ENCODE measurements at regions not wholly inside any gene's neighbourhood (a gene's known extent, or its start where the extent isn't known, plus 50 kb on each side); places are given as distances from the start of the nearest gene placed in this dataset.
A peak's percentile ranks its signal among the peaks of the same experiment; 100 is the strongest.

DNA sequence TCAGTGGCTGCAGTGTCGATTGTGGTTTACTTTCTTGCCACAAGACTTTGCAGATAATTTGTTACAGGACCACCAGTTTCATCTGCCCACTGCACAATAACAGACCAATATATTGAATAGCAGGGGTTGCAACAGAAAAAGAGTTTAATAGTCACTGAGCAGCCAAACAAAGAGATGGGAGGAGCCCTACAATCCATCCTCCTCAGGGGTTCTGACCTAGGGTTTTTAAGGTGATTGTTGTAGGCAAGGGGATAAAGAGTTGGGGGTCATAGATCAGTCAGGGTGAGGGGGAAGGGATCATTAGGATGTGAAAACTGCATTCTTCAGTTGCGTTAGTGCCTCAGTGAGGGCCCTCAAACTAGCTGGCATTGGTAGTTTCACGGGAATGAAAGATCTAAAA lies 110.7 kb upstream of the OLFM3 start:
- Mint-ChIP-seq H3K27me3 (ENCODE audit: low read depth, poor library complexity) (peaks cover 4% of the 10 kb centered on the region), H3K4me1 (no peaks in the 10 kb centered on the region), H3K4me3 (no peak overlapping the region), H3K9me3 (peaks cover 9% of the 10 kb centered on the region), H3K36me3 (ENCODE audit: low read depth) (no peaks in the 10 kb centered on the region), H3K27ac (no peak overlapping the region)
- no peak for TF ChIP-seq CTCF (IDR thresholded peaks at IDR 0.05)
- no peak for DNase-seq

- no peak overlapping the region for H3K27ac Mint-ChIP-seq
- no peaks in the 10 kb centered on the region for H3K36me3 Mint-ChIP-seq (ENCODE audit: low read depth)
- DNase-seq = no peak
Observed at GRCh38 chr1:102105931-102106550, 109.3 kb upstream of the OLFM3 start.

DNA sequence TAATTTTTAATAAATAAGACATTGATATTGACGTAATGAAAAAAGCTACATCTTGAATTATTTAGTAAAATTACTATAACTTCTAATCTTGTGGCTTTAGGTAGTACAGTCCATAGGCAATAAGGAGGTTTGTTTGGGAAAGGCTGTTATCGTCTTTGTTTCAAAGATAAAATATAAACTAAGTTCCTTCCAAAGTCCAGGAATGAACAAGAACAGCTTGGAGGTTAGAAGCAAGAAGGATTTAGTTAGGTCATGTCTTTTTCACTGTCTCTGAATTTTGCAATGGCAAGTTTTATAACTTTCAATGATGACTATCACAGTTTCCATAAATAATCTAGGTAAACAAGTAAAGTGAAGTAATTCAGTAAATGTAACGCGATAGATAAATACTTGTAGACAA lies 106.9 kb upstream of the OLFM3 start:
- TF ChIP-seq CTCF (IDR thresholded peaks at IDR 0.05) = no peak
- no peaks in the 10 kb centered on the region for H3K4me1 Mint-ChIP-seq
- no peak for DNase-seq
- no peak overlapping the region for H3K4me3 Mint-ChIP-seq
- H3K36me3 Mint-ChIP-seq (ENCODE audit: low read depth) = no peaks in the 10 kb centered on the region
- H3K27ac Mint-ChIP-seq = no peak overlapping the region
- peaks cover under 1% of the 10 kb centered on the region for H3K9me3 Mint-ChIP-seq
- no peaks in the 10 kb centered on the region for H3K27me3 Mint-ChIP-seq (ENCODE audit: low read depth, poor library complexity)

More at GRCh38 chr1:102105931-102106550, 109.3 kb upstream of the OLFM3 start:
- Mint-ChIP-seq H3K4me3 (no peak overlapping the region), H3K27me3 (ENCODE audit: low read depth, poor library complexity) (peaks cover 4% of the 10 kb centered on the region), H3K4me1 (no peaks in the 10 kb centered on the region), H3K9me3 (peaks cover 9% of the 10 kb centered on the region)
- no peak for TF ChIP-seq CTCF (IDR thresholded peaks at IDR 0.05)

- no peak overlapping the region for H3K4me3 Mint-ChIP-seq
- H3K27me3 Mint-ChIP-seq (ENCODE audit: low read depth, poor library complexity) = no peaks in the 10 kb centered on the region
- H3K9me3 Mint-ChIP-seq = no peaks in the 10 kb centered on the region
- TF ChIP-seq CTCF (IDR thresholded peaks at IDR 0.05) = no peak
- H3K27ac Mint-ChIP-seq = no peak overlapping the region
- H3K36me3 Mint-ChIP-seq (ENCODE audit: low read depth) = no peaks in the 10 kb centered on the region
- DNase-seq = no peak
- no peaks in the 10 kb centered on the region for H3K4me1 Mint-ChIP-seq
Observed at GRCh38 chr1:102102276-102102780, 105.6 kb upstream of the OLFM3 start.

- no peaks in the 10 kb centered on the region for H3K36me3 Mint-ChIP-seq (ENCODE audit: low read depth)
- H3K4me1 Mint-ChIP-seq = no peaks in the 10 kb centered on the region
- no peak for TF ChIP-seq CTCF (IDR thresholded peaks at IDR 0.05)
- H3K27ac Mint-ChIP-seq = no peak overlapping the region
- H3K4me3 Mint-ChIP-seq = no peak overlapping the region
- DNase-seq = no peak
- H3K9me3 Mint-ChIP-seq = no peaks in the 10 kb centered on the region
- H3K27me3 Mint-ChIP-seq (ENCODE audit: low read depth, poor library complexity) = no peaks in the 10 kb centered on the region
Observed at GRCh38 chr1:102100666-102101065, 103.9 kb upstream of the OLFM3 start.

GRCh38 chr1:102099916-102100315 lies 103.2 kb upstream of the OLFM3 start:
- H3K4me1 Mint-ChIP-seq = no peaks in the 10 kb centered on the region
- TF ChIP-seq CTCF (IDR thresholded peaks at IDR 0.05) = no peak
- no peaks in the 10 kb centered on the region for H3K36me3 Mint-ChIP-seq (ENCODE audit: low read depth)
- no peak overlapping the region for H3K4me3 Mint-ChIP-seq
- H3K9me3 Mint-ChIP-seq = no peaks in the 10 kb centered on the region
- H3K27ac Mint-ChIP-seq = no peak overlapping the region
- peak; percentile 4 for DNase-seq
- no peaks in the 10 kb centered on the region for H3K27me3 Mint-ChIP-seq (ENCODE audit: low read depth, poor library complexity)

All from nephron progenitor cell (in vitro differentiated cells).